HCT116 (cell line): ENCODE measurements at regions not wholly inside any gene's neighbourhood (a gene's known extent, or its start where the extent isn't known, plus 50 kb on each side); places are given as distances from the start of the nearest gene placed in this dataset.
A peak's percentile ranks its signal among the peaks of the same experiment; 100 is the strongest.

ENCODE experiments used
- ATAC-seq: fragments of 200-7000 bp; cut with Tn5 transposase; 2 replicates; pipeline ENCODE4 v1.9.1; 2020; ENCODE audit warnings: mild to moderate bottlenecking, moderate library complexity
- BruUV-seq: library from RNA; stranded (reverse); fragments of 400-500 nt; replicated peaks from 2 replicates; lab custom pipeline; 2021; lab: Mats Ljungman, UMichigan
- CTCF ChIA-PET: fragments of 300-600 bp; sonication (Branson Sonifier 250); formaldehyde crosslinking; loops from one replicate; lab custom pipeline; 2021; ENCODE audit warnings: antibody characterized with exemption; lab: Charles Lee
- POLR2A ChIA-PET: fragments of 300-600, 350-600 bp; sonication (Branson Sonifier 250); formaldehyde crosslinking; loops from one replicate; lab custom pipeline; 2021; ENCODE audit warnings: antibody characterized with exemption; lab: Charles Lee
- RAD21 ChIA-PET, 2 experiments: fragments of 300-600 bp; sonication (Branson Sonifier 250); formaldehyde crosslinking; loops; one replicate each; lab custom pipeline; 2023; ENCODE audit warnings: low total read pairs in 2 of 2; ENCODE audit not compliant: uncharacterized antibody in 2 of 2, unreplicated experiment in 2 of 2, low non-redundant PET in 1 of 2; lab: Charles Lee
- DNase-seq: peaks from one replicate; pipeline ENCODE4 v3.0.0-alpha.2; 2010; ENCODE audit warnings: low read depth, low spot score
- H2AFZ ChIP-seq: fragments of 200-600 bp; shearing (Covaris generic), sonication (generic); 2 replicates; pipeline ENCODE4 v1.6.1; 2017; ENCODE audit warnings: low read depth, mixed run types, mixed read lengths, antibody characterized with exemption, low read length; ENCODE audit not compliant: poor library complexity, severe bottlenecking
- H3K27ac ChIP-seq: 2 replicates; pipeline ENCODE4 v1.5.1; 2012; ENCODE audit warnings: low read depth, low read length
- H3K27me3 ChIP-seq: fragments of 200-600 bp; sonication (generic); 2 replicates; pipeline ENCODE4 v1.6.1; 2016; ENCODE audit warnings: mixed run types, low read length, mixed read lengths; ENCODE audit not compliant: insufficient read depth
- H3K36me3 ChIP-seq, 2 experiments: fragments of 200-500 bp in 1 of 2; fragments of 200-600 bp in 1 of 2; sonication (Bioruptor generic) in 1 of 2; sonication (generic) in 1 of 2; 2 replicates each; pipeline versions ENCODE4 v1.5.1 to v1.6.1; 2014 to 2016; ENCODE audit warnings: low read length in 2 of 2, inconsistent platforms in 1 of 2, mixed read lengths in 1 of 2, mixed run types in 1 of 2; ENCODE audit not compliant: insufficient read depth in 2 of 2, control insufficient read depth in 1 of 2
- H3K4me1 ChIP-seq, 2 experiments: fragments of 200-600 bp in 1 of 2; sonication (generic) in 1 of 2; 2 replicates each; pipeline versions ENCODE4 v1.5.1 to v1.6.1; 2012 to 2017; ENCODE audit warnings: low read length in 2 of 2, inconsistent platforms in 1 of 2, mild to moderate bottlenecking in 1 of 2, mixed read lengths in 1 of 2, mixed run types in 1 of 2, moderate library complexity in 1 of 2; ENCODE audit not compliant: insufficient read depth in 2 of 2, control insufficient read depth in 1 of 2
- H3K4me2 ChIP-seq: fragments of 200-600 bp; sonication (generic); 2 replicates; pipeline ENCODE4 v1.6.1; 2017; ENCODE audit warnings: mixed run types, low read length, mixed read lengths
- H3K4me3 ChIP-seq, 2 experiments: fragments of 200-600 bp in 1 of 2; sonication (generic) in 1 of 2; replicated peaks in 1 of 2; 2 replicates each; pipeline ENCODE4 v1.5.1; 2011 to 2016; ENCODE audit warnings: low read length in 2 of 2, control low read depth in 1 of 2, low read depth in 1 of 2, mild to moderate bottlenecking in 1 of 2, mixed read lengths in 1 of 2, mixed run types in 1 of 2
- H3K79me2 ChIP-seq: fragments of 200-600 bp; sonication (generic); 2 replicates; pipeline ENCODE4 v1.6.1; 2017; ENCODE audit warnings: mild to moderate bottlenecking, mixed run types, low read length, moderate library complexity, mixed read lengths; ENCODE audit not compliant: insufficient read depth
- H3K9ac ChIP-seq: fragments of 200-600 bp; sonication (generic); 2 replicates; pipeline ENCODE4 v1.6.1; 2016; ENCODE audit warnings: low read length, mixed read lengths
- H3K9me2 ChIP-seq: fragments of 200-600 bp; sonication (generic), shearing (Covaris generic); 2 replicates; pipeline ENCODE4 v1.6.1; 2017; ENCODE audit warnings: mixed run types, mild to moderate bottlenecking, moderate library complexity; ENCODE audit not compliant: insufficient read depth
- H3K9me3 ChIP-seq, 2 experiments: fragments of 200-500 bp in 1 of 2; fragments of 200-600 bp in 1 of 2; sonication (Bioruptor generic) in 1 of 2; sonication (generic) in 1 of 2; 2 replicates each; pipeline ENCODE4 v1.6.1; 2014 to 2017; ENCODE audit warnings: low read length in 2 of 2, mixed read lengths in 2 of 2, inconsistent platforms in 1 of 2, low read depth in 1 of 2, mild to moderate bottlenecking in 1 of 2, mixed run types in 1 of 2, moderate library complexity in 1 of 2; ENCODE audit not compliant: control insufficient read depth in 1 of 2, insufficient read depth in 1 of 2
- H4K20me1 ChIP-seq: fragments of 200-600 bp; sonication (generic), shearing (Covaris generic); 2 replicates; pipeline ENCODE4 v1.6.1; 2017; ENCODE audit warnings: mixed run types, mild to moderate bottlenecking, moderate library complexity; ENCODE audit not compliant: insufficient read depth
- CTCF ChIP-seq, 3 experiments: fragments of 200-600 bp in 1 of 3; sonication (generic) in 1 of 3; IDR thresholded peaks in 2 of 3; conservative IDR thresholded peaks in 1 of 3; 2 replicates each; pipeline ENCODE4 v1.5.1; 2012 to 2017; ENCODE audit warnings: low read depth in 2 of 3, low read length in 2 of 3, antibody characterized with exemption in 1 of 3, borderline replicate concordance in 1 of 3, control low read depth in 1 of 3, mild to moderate bottlenecking in 1 of 3, mixed read lengths in 1 of 3, mixed run types in 1 of 3, moderate library complexity in 1 of 3; ENCODE audit not compliant: insufficient read depth in 1 of 3
- FOSL1 ChIP-seq: IDR thresholded peaks from 2 replicates; pipeline ENCODE4 v1.6.1; 2012; ENCODE audit warnings: low read depth
- POLR2AphosphoS5 ChIP-seq: IDR thresholded peaks from 2 replicates; pipeline ENCODE4 v1.6.1; 2011; ENCODE audit warnings: mild to moderate bottlenecking, low read depth, low read length, moderate library complexity
- RAD21 ChIP-seq: IDR thresholded peaks from 2 replicates; pipeline ENCODE4 v1.6.1; 2012; ENCODE audit warnings: low read depth, mild to moderate bottlenecking
- TCF7L2 ChIP-seq: IDR thresholded peaks from 2 replicates; pipeline ENCODE4 v1.7.0; 2011; ENCODE audit warnings: borderline replicate concordance, inconsistent platforms; ENCODE audit not compliant: insufficient read depth, insufficient read length; ENCODE audit errors: extremely low read depth
- ZNF274 ChIP-seq: fragments of 200-500 bp; sonication (Bioruptor generic); IDR thresholded peaks from 2 replicates; pipeline ENCODE4 v1.6.1; 2014; ENCODE audit warnings: mild to moderate bottlenecking, low read depth, low read length, inconsistent platforms
- intact Hi-C: fragments of 100-400 bp; cut with micrococcal nuclease; formaldehyde crosslinking; loops from 2 replicates; pipeline ENCODE4 v1.10.0; 2022

- TF ChIP-seq POLR2AphosphoS5 (no peak), RAD21 (no peak), ZNF274 (no peak), TCF7L2 (no peak), FOSL1 (no peak)
Observed at GRCh38 chr11:31871310-31872075, 60.4 kb upstream of the PAX6 start (continued).

DNA sequence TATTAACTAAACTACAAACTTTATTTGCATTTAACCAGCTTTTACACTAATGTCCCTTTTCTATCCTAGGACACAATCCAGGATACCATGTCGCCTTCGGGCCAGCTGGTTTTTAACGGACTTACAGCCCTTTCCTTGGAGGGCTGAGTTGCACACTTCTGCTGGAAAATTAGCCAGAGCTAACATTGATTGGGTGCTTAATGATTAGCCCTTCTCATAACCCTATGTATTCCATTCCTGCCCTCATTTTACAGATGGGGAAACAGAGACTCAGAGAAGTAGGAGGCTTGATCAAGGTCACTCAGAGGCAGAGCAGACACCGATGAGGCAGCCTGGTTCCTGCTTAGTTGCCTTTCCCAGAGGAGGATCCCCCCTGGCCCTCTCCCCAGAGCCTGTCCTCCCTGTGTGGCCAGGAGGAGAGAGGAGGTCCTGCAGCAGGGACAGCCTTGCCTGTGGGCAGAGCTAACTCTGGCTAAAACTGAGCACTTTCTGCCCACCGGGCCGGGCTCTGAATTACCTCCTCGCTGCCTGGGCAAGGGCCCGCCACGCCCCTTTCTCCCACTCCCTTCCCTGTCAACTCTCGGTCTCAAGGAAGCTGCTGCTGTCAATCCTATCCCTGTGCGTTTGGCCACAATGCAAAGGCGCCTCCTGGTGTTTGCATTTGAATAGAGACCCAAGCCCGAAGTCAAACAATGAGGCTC, 59.6 kb upstream of the PAX6 start:
- Histone ChIP-seq H3K4me1 (peaks cover 0 to 9% of the 10 kb centered on the region in 2 experiments; a peak in 2 of 4 replicates), H3K27me3 (no peaks in the 10 kb centered on the region), H3K9me2 (no peaks in the 10 kb centered on the region), H3K79me2 (no peaks in the 10 kb centered on the region), H3K4me3 (no peak overlapping the region), H3K4me2 (peak overlapping the region; percentile 53), H3K9ac (no peak overlapping the region), H2AFZ (peak overlapping the region; percentile 65), H3K27ac (no peak overlapping the region), H4K20me1 (no peaks in the 10 kb centered on the region), H3K9me3 (no peaks in the 10 kb centered on the region), H3K36me3 (no peaks in the 10 kb centered on the region)
- POLR2A ChIA-PET: no interaction called here
- no TSS peak for BruUV-seq
- intact Hi-C loops: loop anchor here (1.0 to 5.0 kb wide), 8 partner anchors 229 to 764 kb away; no protein-coding TSS in a partner anchor
- peak; percentile 87 for ATAC-seq
- CTCF ChIA-PET: interaction anchor here (0.8 to 3.2 kb wide), 13 partner anchors 12 to 764 kb away, joined by 3 to 23 read pairs (median 7); no protein-coding TSS in a partner anchor
- DNase-seq: peak; percentile 48
- peak; percentile 93 for TF ChIP-seq RAD21
- no peak for TF ChIP-seq POLR2AphosphoS5
- TF ChIP-seq CTCF (IDR thresholded peaks at IDR 0.05 in 2 of 3, conservative IDR thresholded peaks at IDR 0.05 in 1 of 3; ENCODE audit: borderline replicate concordance in 1 of 3, insufficient read depth in 1 of 3, low read depth in 2 of 3, low read length in 2 of 3): peak; percentile 80 to 87 (median 81)
- RAD21 ChIA-PET: interaction anchor here (0.7 to 2.0 kb wide), 4 partner anchors 229 to 910 kb away, joined by 3 to 7 read pairs (median 3); no protein-coding TSS in a partner anchor
